Large intestine (tissue), 3 donors: ENCODE measurements at regions not wholly inside any gene's neighbourhood (a gene's known extent, or its start where the extent isn't known, plus 50 kb on each side); places are given as distances from the start of the nearest gene placed in this dataset.
A peak's percentile ranks its signal among the peaks of the same experiment; 100 is the strongest.

Experiments used
- DNase-seq, 2 donors: peaks; one replicate each; pipeline versions ENCODE4 v3.0.0 to v3.0.0-alpha.2; 2013
- H3K27ac ChIP-seq: one replicate; pipeline ENCODE4 v1.5.1; 2013; ENCODE audit warnings: low read length
- H3K27me3 ChIP-seq: 2 replicates; pipeline ENCODE4 v1.6.1; 2013; ENCODE audit warnings: low read length; ENCODE audit not compliant: control insufficient read depth, insufficient read depth
- H3K36me3 ChIP-seq: 2 replicates; pipeline ENCODE4 v1.6.1; 2013; ENCODE audit warnings: low read length; ENCODE audit not compliant: control insufficient read depth, insufficient read depth
- H3K4me1 ChIP-seq: one replicate; pipeline ENCODE4 v1.6.1; 2013; ENCODE audit warnings: low read length; ENCODE audit not compliant: control insufficient read depth, insufficient read depth
- H3K4me3 ChIP-seq: one replicate; pipeline ENCODE4 v1.5.1; 2013; ENCODE audit warnings: low read length
- H3K9me3 ChIP-seq: one replicate; pipeline ENCODE4 v1.6.1; 2013; ENCODE audit warnings: mild to moderate bottlenecking, low read depth, low read length, moderate library complexity; ENCODE audit not compliant: control insufficient read depth
- WGBS: methylation state at CpG from one replicate; pipeline ENCODE4 v1.1.5; 2013; ENCODE audit warnings: low lambda C conversion rate; ENCODE audit not compliant: insufficient coverage; 5-methylcytosine and 5-hydroxymethylcytosine counted together

DNA sequence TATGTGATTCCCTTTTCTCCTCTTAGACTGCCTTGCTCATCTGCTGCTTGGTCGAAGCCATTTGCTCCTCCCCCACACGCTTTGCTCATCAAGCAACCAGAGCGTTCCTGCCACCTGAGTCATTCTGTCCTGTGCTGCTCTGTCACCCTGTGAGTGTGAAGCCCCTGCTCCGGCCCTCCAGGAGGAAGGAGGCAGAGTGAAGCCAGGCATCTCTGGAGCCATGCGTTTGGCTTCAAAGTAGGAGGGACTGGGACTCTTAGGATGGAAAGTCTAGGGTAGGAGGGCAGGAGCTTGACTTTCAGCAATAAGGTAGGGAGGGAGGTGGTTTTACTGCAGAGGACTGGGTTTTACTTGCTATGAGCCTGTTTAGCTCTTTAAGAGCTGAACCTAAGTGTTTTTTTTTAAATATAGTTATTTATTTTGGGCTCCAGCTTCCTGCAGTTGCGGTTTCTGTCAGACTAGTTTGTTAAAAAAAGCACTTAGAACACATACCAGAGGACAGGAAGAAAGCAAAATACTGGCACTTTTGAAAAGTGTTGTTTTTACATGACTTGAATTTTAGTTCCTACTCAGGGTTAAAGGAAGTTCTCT lies 63.6 kb downstream of the SPINK2 start:
- no peak overlapping the region for H3K4me3 ChIP-seq

DNA sequence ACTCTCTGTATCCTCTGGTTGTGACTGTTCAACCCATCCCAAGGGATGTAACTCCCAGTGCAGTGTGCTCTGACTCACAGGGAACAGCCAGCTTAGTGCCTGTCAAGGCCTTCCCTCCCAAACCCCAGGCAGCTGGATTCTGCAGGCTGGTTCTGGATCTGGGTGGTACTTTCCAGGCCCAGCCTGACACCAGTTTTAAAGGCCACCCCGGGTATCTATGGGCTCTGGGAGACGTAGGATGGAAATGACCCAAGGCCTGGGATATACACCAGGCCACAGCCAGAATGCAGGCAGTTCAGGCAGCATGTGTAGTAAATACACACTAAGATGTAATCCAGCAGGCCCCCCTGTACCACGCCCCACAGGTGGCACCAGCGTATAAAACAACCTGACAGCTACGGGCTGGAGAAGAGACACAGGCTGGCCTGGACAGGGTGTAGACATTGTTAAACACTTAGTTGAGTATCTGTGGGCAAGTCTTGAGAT lies 64.2 kb downstream of the SPINK2 start:
- Histone ChIP-seq H3K4me1 (peaks cover 19% of the 10 kb centered on the region), H3K27ac (peak overlapping the region; percentile 62), H3K36me3 (no peaks in the 10 kb centered on the region), H3K4me3 (no peak overlapping the region), H3K9me3 (no peaks in the 10 kb centered on the region), H3K27me3 (no peaks in the 10 kb centered on the region)
- DNase-seq: no peak
- WGBS: no CpG with 5 or more reads among the region's 5 CpGs

More for the DNA sequence above, 63.6 kb downstream of the SPINK2 start:
- peak overlapping the region; percentile 62 for H3K27ac ChIP-seq
- DNase-seq: peak; percentile 79 to 84
- no peaks in the 10 kb centered on the region for H3K9me3 ChIP-seq
- H3K27me3 ChIP-seq: no peaks in the 10 kb centered on the region
- H3K36me3 ChIP-seq: no peaks in the 10 kb centered on the region
- peaks cover 14% of the 10 kb centered on the region for H3K4me1 ChIP-seq
- WGBS: no CpG with 5 or more reads among the region's 6 CpGs

DNA sequence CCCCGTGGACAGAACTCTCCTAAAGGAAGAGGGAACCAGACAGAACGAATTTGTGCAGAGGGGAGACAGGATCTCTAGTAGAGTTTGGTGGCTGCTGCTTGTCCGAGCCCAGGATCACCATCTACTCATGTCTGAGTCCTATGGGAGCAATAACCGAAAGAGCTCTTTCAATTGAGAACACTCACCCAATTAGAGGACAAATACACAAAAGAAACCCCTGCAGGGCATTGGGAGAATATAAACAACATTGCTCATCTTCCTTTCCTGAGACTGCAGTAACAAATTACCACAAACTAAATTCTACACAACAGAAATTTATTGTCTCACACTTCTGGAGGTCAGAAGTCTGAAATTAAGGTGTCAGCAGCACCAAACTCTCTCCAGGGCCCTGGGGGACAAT lies 65.6 kb downstream of the SPINK2 start:
- Histone ChIP-seq H3K27ac (no peak overlapping the region), H3K4me3 (no peak overlapping the region), H3K36me3 (no peaks in the 10 kb centered on the region), H3K4me1 (peaks cover 19% of the 10 kb centered on the region), H3K9me3 (no peaks in the 10 kb centered on the region), H3K27me3 (no peaks in the 10 kb centered on the region)
- DNase-seq: no peak
- WGBS: 80% methylated on average over 1 of the region's 4 CpGs

DNA sequence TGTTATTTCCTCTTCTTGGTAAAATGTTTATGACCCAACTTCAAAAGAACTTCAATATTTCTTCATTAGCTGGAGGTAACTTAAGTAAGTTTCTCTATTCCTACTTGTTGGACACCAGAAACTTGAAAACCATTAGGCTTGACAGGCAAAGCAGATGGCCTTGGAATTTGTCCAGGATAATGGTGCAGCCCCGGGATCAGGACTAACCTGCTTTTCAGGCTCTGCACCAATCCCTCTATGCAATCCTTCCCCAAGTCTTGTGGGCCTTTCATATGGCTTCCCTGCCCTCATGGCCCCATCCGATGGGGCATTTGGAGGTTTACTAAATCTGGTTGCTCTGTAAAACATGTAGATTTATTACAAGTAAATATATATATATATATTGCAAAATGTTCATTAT lies 68.5 kb downstream of the SPINK2 start:
- DNase-seq: peak; percentile 59 to 85
- Histone ChIP-seq H3K9me3 (no peaks in the 10 kb centered on the region), H3K4me1 (peaks cover 17% of the 10 kb centered on the region), H3K4me3 (no peak overlapping the region), H3K36me3 (no peaks in the 10 kb centered on the region), H3K27me3 (no peaks in the 10 kb centered on the region), H3K27ac (no peak overlapping the region)
- no CpG with 5 or more reads among the region's 2 CpGs for WGBS

DNA sequence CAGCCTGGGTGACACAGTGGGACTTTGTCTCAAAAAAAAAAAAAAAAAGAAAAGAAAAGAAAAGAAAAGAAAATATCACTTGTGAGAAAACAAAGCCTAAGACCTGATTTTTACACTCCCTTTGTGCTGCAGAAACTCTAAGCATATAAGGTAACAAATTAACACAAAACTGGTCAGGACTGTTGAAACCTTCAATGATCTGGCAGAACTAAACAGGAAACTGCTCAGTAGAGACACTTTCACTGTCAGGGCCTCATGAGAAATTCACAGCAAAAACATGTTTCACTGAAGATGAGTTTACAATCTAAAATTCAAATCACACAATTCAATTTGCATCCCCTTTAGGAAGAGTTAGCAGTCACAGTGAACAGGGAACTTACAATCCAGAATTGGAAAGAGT lies 69.1 kb upstream of the HOPX start:
- H3K4me1 ChIP-seq: peaks cover 7% of the 10 kb centered on the region
- H3K27ac ChIP-seq: no peak overlapping the region

DNA sequence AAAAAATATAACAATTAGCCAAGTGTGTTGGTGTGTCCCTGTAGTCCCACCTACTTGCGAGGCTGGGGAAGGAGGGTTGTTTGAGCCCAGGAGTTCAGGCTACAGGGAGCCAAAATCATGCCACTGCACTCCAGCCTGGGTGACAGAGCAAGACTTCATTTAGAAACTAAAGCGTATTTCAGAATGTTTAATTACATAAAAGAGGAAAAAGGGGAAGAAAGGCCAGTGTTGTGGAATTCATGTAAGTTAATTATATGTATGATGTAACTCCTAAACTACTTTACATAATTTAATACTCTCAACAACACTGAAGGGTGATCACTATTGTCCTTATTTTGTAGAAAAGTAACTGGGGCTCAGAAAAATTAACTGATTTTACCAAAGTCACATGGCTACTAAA lies 67.2 kb upstream of the HOPX start:
- no peak overlapping the region for H3K4me3 ChIP-seq

More for the DNA sequence above, 69.1 kb upstream of the HOPX start:
- H3K4me3 ChIP-seq: no peak overlapping the region
- no peak for DNase-seq
- no peaks in the 10 kb centered on the region for H3K27me3 ChIP-seq
- H3K36me3 ChIP-seq: no peaks in the 10 kb centered on the region
- no peaks in the 10 kb centered on the region for H3K9me3 ChIP-seq

DNA sequence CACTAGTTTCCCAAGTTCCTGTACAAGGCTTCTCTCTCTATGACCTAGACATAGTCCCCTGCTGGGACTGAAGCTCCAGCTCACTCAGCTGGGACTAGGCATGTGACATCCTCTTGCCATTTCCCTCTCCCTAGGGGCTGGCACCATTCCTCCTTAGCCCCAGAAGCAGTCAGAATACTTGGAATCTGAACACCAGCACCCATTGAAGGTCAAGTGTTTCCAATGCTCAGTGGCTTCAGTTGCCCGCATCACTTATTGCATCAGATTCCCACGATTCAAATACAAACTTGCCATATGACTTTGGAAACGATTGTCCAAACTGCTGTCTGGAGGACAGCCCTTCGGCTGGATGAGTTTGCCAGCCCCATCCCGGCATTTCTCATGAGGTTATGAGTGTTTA lies 65.5 kb upstream of the HOPX start:
- H3K36me3 ChIP-seq: no peaks in the 10 kb centered on the region
- H3K27me3 ChIP-seq: no peaks in the 10 kb centered on the region
- 100% methylated on average over 1 of the region's 5 CpGs for WGBS
- peaks cover 20% of the 10 kb centered on the region for H3K4me1 ChIP-seq
- peaks cover 4% of the 10 kb centered on the region for H3K9me3 ChIP-seq
- DNase-seq: no peak
- H3K27ac ChIP-seq: no peak overlapping the region
- no peak overlapping the region for H3K4me3 ChIP-seq

More for the DNA sequence above, 67.2 kb upstream of the HOPX start:
- no peaks in the 10 kb centered on the region for H3K27me3 ChIP-seq
- no peaks in the 10 kb centered on the region for H3K9me3 ChIP-seq
- H3K36me3 ChIP-seq: no peaks in the 10 kb centered on the region
- H3K4me1 ChIP-seq: peaks cover 18% of the 10 kb centered on the region
- no peak overlapping the region for H3K27ac ChIP-seq
- DNase-seq: no peak
- 100% methylated on average over 1 of the region's 2 CpGs for WGBS

DNA sequence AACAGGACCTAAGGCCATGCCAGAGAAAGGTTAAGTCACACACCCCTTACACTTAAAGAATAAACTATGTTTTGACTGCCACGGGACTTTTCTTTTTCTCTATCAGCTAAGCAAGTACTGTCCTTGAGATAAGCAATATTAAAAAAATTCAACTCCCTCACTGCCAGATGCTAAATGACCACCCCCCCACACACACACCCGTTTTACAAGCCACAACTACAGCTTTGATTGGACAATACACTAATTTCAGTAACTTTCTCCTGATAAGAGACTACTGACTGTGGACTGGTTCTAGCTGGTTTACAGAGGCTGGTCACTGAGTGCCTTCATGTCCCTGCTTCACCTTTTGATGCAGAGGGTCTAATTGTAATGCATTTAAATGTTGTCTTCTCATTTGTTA lies 63.9 kb upstream of the HOPX start:
- Histone ChIP-seq H3K9me3 (peaks cover 4% of the 10 kb centered on the region), H3K27me3 (no peaks in the 10 kb centered on the region), H3K4me3 (no peak overlapping the region), H3K4me1 (peaks cover 20% of the 10 kb centered on the region), H3K27ac (no peak overlapping the region), H3K36me3 (no peaks in the 10 kb centered on the region)
- DNase-seq: peak; percentile 52 to 84
- no CpG with 5 or more reads among the region's 2 CpGs for WGBS

DNA sequence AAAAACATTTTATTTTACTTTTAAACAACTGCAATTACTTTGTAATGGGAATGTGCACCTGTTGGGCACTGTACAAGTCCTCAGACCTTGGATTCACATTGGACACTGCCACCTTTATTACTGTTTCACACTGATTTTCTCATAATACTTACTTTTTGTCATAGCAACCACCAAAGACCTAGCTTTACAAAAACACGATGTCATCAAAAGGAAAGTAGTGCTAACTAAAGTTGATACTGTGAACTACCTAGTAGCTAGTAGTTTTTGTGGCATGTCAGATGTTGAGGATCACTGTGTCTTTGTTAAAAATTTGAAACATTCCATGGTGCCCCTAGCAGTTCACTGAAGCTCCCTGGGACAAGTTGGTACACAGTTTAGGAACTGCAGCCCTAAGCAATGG lies 62.9 kb upstream of the HOPX start:
- H3K4me3 ChIP-seq: no peak overlapping the region
- no CpG with 5 or more reads among the region's 1 CpG for WGBS
- peaks cover 23% of the 10 kb centered on the region for H3K4me1 ChIP-seq
- DNase-seq: no peak
- no peaks in the 10 kb centered on the region for H3K36me3 ChIP-seq
- H3K9me3 ChIP-seq: peaks cover 4% of the 10 kb centered on the region
- H3K27me3 ChIP-seq: no peaks in the 10 kb centered on the region
- peak overlapping the region; percentile 63 for H3K27ac ChIP-seq

DNA sequence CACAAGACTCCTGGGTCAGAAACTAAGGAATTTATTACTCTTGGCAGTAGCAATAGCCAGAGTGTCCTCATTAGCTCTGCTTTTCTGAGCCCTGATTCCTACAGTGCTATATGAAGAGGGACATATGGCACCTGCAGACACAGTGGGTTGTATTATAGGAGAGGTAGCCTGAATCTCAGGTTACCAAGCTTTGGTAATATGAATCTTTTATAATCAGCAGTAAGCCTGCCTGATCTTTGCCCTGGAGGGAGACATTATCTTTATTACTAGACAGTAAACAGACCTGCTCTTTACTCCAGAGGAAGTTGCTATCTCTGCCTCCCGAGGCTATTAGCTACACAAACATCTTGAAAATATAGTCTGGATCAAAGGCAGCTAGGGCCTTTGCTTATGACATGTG lies 62.5 kb upstream of the HOPX start:
- Histone ChIP-seq H3K4me1 (peaks cover 24% of the 10 kb centered on the region), H3K9me3 (peaks cover 4% of the 10 kb centered on the region), H3K27ac (peak overlapping the region; percentile 63), H3K36me3 (no peaks in the 10 kb centered on the region), H3K27me3 (no peaks in the 10 kb centered on the region), H3K4me3 (no peak overlapping the region)
- DNase-seq: peak; percentile 77 to 92
- 0% methylated on average over 1 of the region's 1 CpG for WGBS
